ENCODE measurements at regions not wholly inside any gene's neighbourhood (a gene's known extent, or its start where the extent isn't known, plus 50 kb on each side); places are given as distances from the start of the nearest gene placed in this dataset.
"Not testable (repeated sequence)": the region's sequence is repeated elsewhere in the genome, so short reads cannot be mapped to it uniquely, and the experiment has no call there.

DNA sequence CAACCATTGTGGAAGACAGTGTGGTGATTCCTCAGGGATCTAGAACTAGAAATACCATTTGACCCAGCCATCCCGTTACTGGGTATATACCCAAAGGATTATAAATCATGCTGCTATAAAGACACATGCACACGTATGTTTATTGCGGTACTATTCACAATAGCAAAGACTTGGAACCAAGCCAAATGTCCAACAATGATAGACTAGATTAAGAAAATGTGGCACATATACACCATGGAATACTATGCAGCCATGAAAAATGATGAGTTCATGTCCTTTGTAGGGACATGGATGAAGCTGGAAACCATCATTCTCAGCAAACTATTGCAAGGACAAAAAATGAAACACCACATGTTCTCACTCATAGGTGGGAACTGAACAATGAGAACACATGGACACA is 372.4 kb upstream of the CCL2 start:
- H3K27ac ChIP-seq (ENCODE audit: control insufficient read depth, insufficient read depth); ATAC-seq; H4K20me1 ChIP-seq (ENCODE audit: control insufficient read depth, insufficient read depth); DNase-seq (ENCODE audit: low read depth, low spot score); POLR2A ChIA-PET; BruUV-seq (replicated peaks); H3K4me2 ChIP-seq (ENCODE audit: control insufficient read depth, insufficient read depth); SMC1A ChIA-PET (ENCODE audit: uncharacterized antibody, unreplicated experiment); H3K4me3 ChIP-seq; FAIRE-seq; CTCF ChIA-PET; H3K36me3 ChIP-seq (ENCODE audit: control insufficient read depth in 2 of 2, insufficient read depth in 2 of 2, low read length in 1 of 2); H2AFZ ChIP-seq (ENCODE audit: control insufficient read depth, low read depth, low read length); H3K9ac ChIP-seq (ENCODE audit: control insufficient read depth, insufficient read depth, low read length); H3K4me1 ChIP-seq (ENCODE audit: control insufficient read depth, insufficient read depth, low read length); H3K27me3 ChIP-seq (replicated peaks in 1 of 2; ENCODE audit: control insufficient read depth in 2 of 2, insufficient read depth in 2 of 2, low read length in 1 of 2); RAD21 ChIA-PET (ENCODE audit: unreplicated experiment); in situ Hi-C loops (cut with MboI); intact Hi-C loops (cut with micrococcal nuclease; ENCODE audit: unreplicated experiment); H3K79me2 ChIP-seq (ENCODE audit: control insufficient read depth, insufficient read depth, low read length); H3K9me3 ChIP-seq (replicated peaks; ENCODE audit: control insufficient read depth, insufficient read depth, low read length): not testable (repeated sequence)
- WGBS (ENCODE audit: insufficient coverage, insufficient replicate concordance, low lambda C conversion rate, missing lambda C conversion rate): 7% methylated on average over 2 of the region's 3 CpGs

- CTCF ChIA-PET: no interaction called here
- no TSS peak for BruUV-seq (replicated peaks)
- Histone ChIP-seq H3K9ac (ENCODE audit: control insufficient read depth, insufficient read depth, low read length) (no peak overlapping the region), H4K20me1 (ENCODE audit: control insufficient read depth, insufficient read depth) (no peaks in the 10 kb centered on the region), H3K27me3 (replicated peaks in 1 of 2; ENCODE audit: control insufficient read depth in 2 of 2, insufficient read depth in 2 of 2, low read length in 1 of 2) (peaks cover 1 to 5% of the 10 kb centered on the region in 2 experiments; a peak in 1 of 4 replicates), H3K4me3 (no peak overlapping the region), H3K4me1 (ENCODE audit: control insufficient read depth, insufficient read depth, low read length) (no peaks in the 10 kb centered on the region), H3K9me3 (replicated peaks; ENCODE audit: control insufficient read depth, insufficient read depth, low read length) (no peaks in the 10 kb centered on the region), H3K27ac (ENCODE audit: control insufficient read depth, insufficient read depth) (no peak overlapping the region), H3K79me2 (ENCODE audit: control insufficient read depth, insufficient read depth, low read length) (no peaks in the 10 kb centered on the region), H3K4me2 (ENCODE audit: control insufficient read depth, insufficient read depth) (no peak overlapping the region), H2AFZ (ENCODE audit: control insufficient read depth, low read depth, low read length) (no peak overlapping the region), H3K36me3 (ENCODE audit: control insufficient read depth in 2 of 2, insufficient read depth in 2 of 2, low read length in 1 of 2) (no peaks in the 10 kb centered on the region)
- ATAC-seq (no peak), FAIRE-seq (no peak), DNase-seq (ENCODE audit: low read depth, low spot score) (no peak)
- in situ Hi-C loops (cut with MboI) (no loop called here), intact Hi-C loops (cut with micrococcal nuclease; ENCODE audit: unreplicated experiment) (no loop called here)
- 12% methylated on average over 3 of the region's 3 CpGs for WGBS (ENCODE audit: insufficient coverage, insufficient replicate concordance, low lambda C conversion rate, missing lambda C conversion rate)
- RAD21 ChIA-PET (ENCODE audit: unreplicated experiment): no interaction called here
- TF ChIP-seq, protein P1, sequence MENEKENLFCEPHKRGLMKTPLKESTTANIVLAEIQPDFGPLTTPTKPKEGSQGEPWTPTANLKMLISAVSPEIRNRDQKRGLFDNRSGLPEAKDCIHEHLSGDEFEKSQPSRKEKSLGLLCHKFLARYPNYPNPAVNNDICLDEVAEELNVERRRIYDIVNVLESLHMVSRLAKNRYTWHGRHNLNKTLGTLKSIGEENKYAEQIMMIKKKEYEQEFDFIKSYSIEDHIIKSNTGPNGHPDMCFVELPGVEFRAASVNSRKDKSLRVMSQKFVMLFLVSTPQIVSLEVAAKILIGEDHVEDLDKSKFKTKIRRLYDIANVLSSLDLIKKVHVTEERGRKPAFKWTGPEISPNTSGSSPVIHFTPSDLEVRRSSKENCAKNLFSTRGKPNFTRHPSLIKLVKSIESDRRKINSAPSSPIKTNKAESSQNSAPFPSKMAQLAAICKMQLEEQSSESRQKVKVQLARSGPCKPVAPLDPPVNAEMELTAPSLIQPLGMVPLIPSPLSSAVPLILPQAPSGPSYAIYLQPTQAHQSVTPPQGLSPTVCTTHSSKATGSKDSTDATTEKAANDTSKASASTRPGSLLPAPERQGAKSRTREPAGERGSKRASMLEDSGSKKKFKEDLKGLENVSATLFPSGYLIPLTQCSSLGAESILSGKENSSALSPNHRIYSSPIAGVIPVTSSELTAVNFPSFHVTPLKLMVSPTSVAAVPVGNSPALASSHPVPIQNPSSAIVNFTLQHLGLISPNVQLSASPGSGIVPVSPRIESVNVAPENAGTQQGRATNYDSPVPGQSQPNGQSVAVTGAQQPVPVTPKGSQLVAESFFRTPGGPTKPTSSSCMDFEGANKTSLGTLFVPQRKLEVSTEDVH (IDR thresholded peaks at IDR 0.05; ENCODE audit: low read depth, partially characterized antibody): no peak
- TF ChIP-seq GATAD2B (conservative IDR thresholded peaks at IDR 0.05; ENCODE audit: low read depth) (no peak), BACH1 (IDR thresholded peaks at IDR 0.05; ENCODE audit: borderline replicate concordance) (no peak), DPF2 (IDR thresholded peaks at IDR 0.05) (no peak), SMC3 (IDR thresholded peaks at IDR 0.05; ENCODE audit: borderline replicate concordance, low read length) (no peak), BMI1 (IDR thresholded peaks at IDR 0.05; ENCODE audit: borderline replicate concordance) (no peak)
- TF ChIP-seq, protein P2, sequence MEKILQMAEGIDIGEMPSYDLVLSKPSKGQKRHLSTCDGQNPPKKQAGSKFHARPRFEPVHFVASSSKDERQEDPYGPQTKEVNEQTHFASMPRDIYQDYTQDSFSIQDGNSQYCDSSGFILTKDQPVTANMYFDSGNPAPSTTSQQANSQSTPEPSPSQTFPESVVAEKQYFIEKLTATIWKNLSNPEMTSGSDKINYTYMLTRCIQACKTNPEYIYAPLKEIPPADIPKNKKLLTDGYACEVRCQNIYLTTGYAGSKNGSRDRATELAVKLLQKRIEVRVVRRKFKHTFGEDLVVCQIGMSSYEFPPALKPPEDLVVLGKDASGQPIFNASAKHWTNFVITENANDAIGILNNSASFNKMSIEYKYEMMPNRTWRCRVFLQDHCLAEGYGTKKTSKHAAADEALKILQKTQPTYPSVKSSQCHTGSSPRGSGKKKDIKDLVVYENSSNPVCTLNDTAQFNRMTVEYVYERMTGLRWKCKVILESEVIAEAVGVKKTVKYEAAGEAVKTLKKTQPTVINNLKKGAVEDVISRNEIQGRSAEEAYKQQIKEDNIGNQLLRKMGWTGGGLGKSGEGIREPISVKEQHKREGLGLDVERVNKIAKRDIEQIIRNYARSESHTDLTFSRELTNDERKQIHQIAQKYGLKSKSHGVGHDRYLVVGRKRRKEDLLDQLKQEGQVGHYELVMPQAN (conservative IDR thresholded peaks at IDR 0.05): no peak
- POLR2A ChIA-PET: no interaction called here
- SMC1A ChIA-PET (ENCODE audit: uncharacterized antibody, unreplicated experiment): no interaction called here
Measured at GRCh38 chr17:33888455-33888854, 366.6 kb upstream of the CCL2 start.

Measured in GM12878 (cell line).